BE2C (cell line): ENCODE measurements at regions not wholly inside any gene's neighbourhood (a gene's known extent, or its start where the extent isn't known, plus 50 kb on each side); places are given as distances from the start of the nearest gene placed in this dataset.

ENCODE experiments used
- DNase-seq: peaks from one replicate; pipeline ENCODE4 v3.0.0-alpha.2; 2020
- H3K27me3 ChIP-seq: fragments of 250-450 bp; sonication (Bioruptor Pico); 2 replicates; pipeline ENCODE4 v1.5.1; 2020; ENCODE audit warnings: mild to moderate bottlenecking
- H3K36me3 ChIP-seq: fragments of 250-450 bp; sonication (Bioruptor Pico); 2 replicates; pipeline ENCODE4 v1.5.1; 2020; ENCODE audit warnings: mild to moderate bottlenecking
- H3K4me1 ChIP-seq: fragments of 250-450 bp; sonication (Bioruptor Pico); 2 replicates; pipeline ENCODE4 v1.5.1; 2020
- H3K4me3 ChIP-seq: 2 replicates; pipeline ENCODE4 v1.5.1; 2011; ENCODE audit warnings: low read depth, low read length
- H3K9me3 ChIP-seq: fragments of 250-450 bp; sonication (Bioruptor Pico); 2 replicates; pipeline ENCODE4 v1.5.1; 2020
- CTCF ChIP-seq: IDR thresholded peaks from 2 replicates; pipeline ENCODE4 v1.5.1; 2012; ENCODE audit warnings: mild to moderate bottlenecking, low read depth, low read length

GRCh38 chr2:78907089-78907488 is 118.4 kb upstream of the REG3G start:
- DNase-seq: no peak
- Histone ChIP-seq H3K9me3 (no peaks in the 10 kb centered on the region), H3K27me3 (no peaks in the 10 kb centered on the region), H3K4me3 (no peak overlapping the region), H3K4me1 (no peaks in the 10 kb centered on the region), H3K36me3 (no peaks in the 10 kb centered on the region)
- TF ChIP-seq CTCF: no peak

GRCh38 chr2:78908973-78909372 is 116.5 kb upstream of the REG3G start:
- Histone ChIP-seq H3K36me3 (no peaks in the 10 kb centered on the region), H3K4me1 (no peaks in the 10 kb centered on the region), H3K27me3 (no peaks in the 10 kb centered on the region), H3K4me3 (no peak overlapping the region), H3K9me3 (no peaks in the 10 kb centered on the region)
- DNase-seq: no peak
- TF ChIP-seq CTCF: no peak

- Histone ChIP-seq H3K9me3 (no peaks in the 10 kb centered on the region), H3K36me3 (no peaks in the 10 kb centered on the region), H3K4me3 (no peak overlapping the region), H3K27me3 (no peaks in the 10 kb centered on the region), H3K4me1 (no peaks in the 10 kb centered on the region)
- TF ChIP-seq CTCF: no peak
- no peak for DNase-seq
Measured at GRCh38 chr2:78910376-78910775, 115.1 kb upstream of the REG3G start.

- Histone ChIP-seq H3K4me3 (no peak overlapping the region), H3K9me3 (no peaks in the 10 kb centered on the region), H3K36me3 (no peaks in the 10 kb centered on the region), H3K27me3 (no peaks in the 10 kb centered on the region), H3K4me1 (no peaks in the 10 kb centered on the region)
- no peak for DNase-seq
- TF ChIP-seq CTCF: no peak
Measured at GRCh38 chr2:78913257-78913656, 112.2 kb upstream of the REG3G start.

- Histone ChIP-seq H3K9me3 (no peaks in the 10 kb centered on the region), H3K36me3 (no peaks in the 10 kb centered on the region), H3K4me1 (no peaks in the 10 kb centered on the region), H3K4me3 (no peak overlapping the region), H3K27me3 (no peaks in the 10 kb centered on the region)
- no peak for DNase-seq
- no peak for TF ChIP-seq CTCF
Measured at GRCh38 chr2:78925258-78925657, 100.2 kb upstream of the REG3G start.

GRCh38 chr2:78928502-78928901 is 97.0 kb upstream of the REG3G start:
- no peak for DNase-seq
- Histone ChIP-seq H3K36me3 (no peaks in the 10 kb centered on the region), H3K4me1 (no peaks in the 10 kb centered on the region), H3K4me3 (no peak overlapping the region), H3K9me3 (no peaks in the 10 kb centered on the region), H3K27me3 (no peaks in the 10 kb centered on the region)
- TF ChIP-seq CTCF: no peak
